ENCODE measurements at regions not wholly inside any gene's neighbourhood (a gene's known extent, or its start where the extent isn't known, plus 50 kb on each side); places are given as distances from the start of the nearest gene placed in this dataset.
A peak's percentile ranks its signal among the peaks of the same experiment; 100 is the strongest.

- H3K4me3 ChIP-seq = no peak overlapping the region
- no peak for ATAC-seq (replicated peaks in 6 of 8)
- no peak overlapping the region for H3K27ac ChIP-seq
- in situ Hi-C loops (cut with MboI; ENCODE audit: low pct_unique_long_range_greater_than_20kb in 2 of 9, low sequenced_read_pairs in 9 of 9, unreplicated experiment in 9 of 9) = no loop called here
- H3K4me1 ChIP-seq (replicated peaks in 1 of 2) = no peaks in the 10 kb centered on the region
- 25 to 92% (median 60%) methylated on average over 1 to 2 of the region's 2 CpGs; no CpG with 5 or more reads in 1 of the 10 experiments for WGBS, 10 experiments
Measured at GRCh38 chr3:162196964-162197363, 700.4 kb downstream of the OTOL1 start.

GRCh38 chr3:162200836-162201235 lies 704.2 kb downstream of the OTOL1 start:
- WGBS, 10 experiments = 50 to 86% (median 74%) methylated on average over 2 to 7 of the region's 7 CpGs
- in situ Hi-C loops (cut with MboI; ENCODE audit: low pct_unique_long_range_greater_than_20kb in 2 of 9, low sequenced_read_pairs in 9 of 9, unreplicated experiment in 9 of 9) = no loop called here
- no peak overlapping the region for H3K4me3 ChIP-seq

DNA sequence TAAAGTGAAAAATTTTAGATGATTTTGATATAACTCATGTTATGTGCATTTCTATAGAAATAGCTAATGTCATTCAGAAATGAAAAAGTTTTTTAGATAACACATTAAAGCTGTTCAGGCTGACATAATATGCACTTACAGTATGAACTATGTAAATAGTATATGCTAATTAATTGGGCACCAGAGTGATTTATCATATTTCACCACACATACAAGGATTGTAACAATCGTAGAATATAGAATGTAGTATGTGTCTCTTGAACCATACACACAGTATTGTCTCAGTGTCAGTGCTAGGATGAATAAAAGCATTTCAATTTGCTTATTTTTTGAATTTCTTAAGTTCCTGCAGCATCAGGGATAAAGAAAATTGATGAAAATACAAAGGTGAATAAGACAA lies 710.0 kb downstream of the OTOL1 start:
- in situ Hi-C loops (cut with MboI; ENCODE audit: low pct_unique_long_range_greater_than_20kb in 2 of 9, low sequenced_read_pairs in 9 of 9, unreplicated experiment in 9 of 9) = no loop called here
- peaks cover 0 to 6% of the 10 kb centered on the region in 2 donors for H3K4me1 ChIP-seq (replicated peaks in 1 of 2)
- no peak overlapping the region for H3K27ac ChIP-seq
- WGBS, 10 experiments = 13 to 91% (median 78%) methylated on average over 1 of the region's 1 CpG; no CpG with 5 or more reads in 3 of the 10 experiments
- ATAC-seq (replicated peaks in 6 of 8) = peak in 4 of 8 experiments; percentile 35 to 73 (median 51)
- H3K4me3 ChIP-seq = no peak overlapping the region

More at GRCh38 chr3:162200836-162201235, 704.2 kb downstream of the OTOL1 start:
- Histone ChIP-seq H3K4me1 (replicated peaks in 1 of 2) (peaks cover 0 to 1% of the 10 kb centered on the region in 2 donors), H3K27ac (no peak overlapping the region)
- no peak for ATAC-seq (replicated peaks in 6 of 8)

- in situ Hi-C loops (cut with MboI; ENCODE audit: low pct_unique_long_range_greater_than_20kb in 2 of 9, low sequenced_read_pairs in 9 of 9, unreplicated experiment in 9 of 9) = no loop called here
- Histone ChIP-seq H3K27ac (no peak overlapping the region), H3K4me3 (no peak overlapping the region), H3K4me1 (replicated peaks in 1 of 2) (no peaks in the 10 kb centered on the region)
- no peak for ATAC-seq (replicated peaks in 6 of 8)
Measured at GRCh38 chr3:162211470-162211869, 714.9 kb downstream of the OTOL1 start.

DNA sequence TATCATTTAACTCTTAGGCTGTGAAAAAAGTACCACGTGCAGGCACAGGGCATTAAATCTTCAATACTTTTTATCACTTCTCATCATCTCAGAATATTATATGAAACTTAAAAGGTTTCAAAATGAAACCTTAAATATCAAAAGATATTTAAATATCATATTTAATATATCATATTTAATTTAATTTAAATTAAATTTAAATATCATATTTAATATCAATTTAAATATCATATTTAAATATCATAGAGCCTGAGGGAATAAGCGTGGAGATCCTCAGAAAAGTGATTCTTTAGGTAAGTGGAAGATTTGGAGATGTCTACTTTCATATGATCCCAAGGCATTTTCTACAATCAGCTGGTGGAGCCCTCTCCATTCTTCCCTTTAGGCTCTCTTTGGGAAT lies 716.6 kb downstream of the OTOL1 start:
- Histone ChIP-seq H3K27ac (no peak overlapping the region), H3K4me3 (no peak overlapping the region), H3K4me1 (replicated peaks in 1 of 2) (no peaks in the 10 kb centered on the region)
- 57 to 100% (median 85%) methylated on average over 1 to 2 of the region's 2 CpGs for WGBS, 10 experiments
- in situ Hi-C loops (cut with MboI; ENCODE audit: low pct_unique_long_range_greater_than_20kb in 2 of 9, low sequenced_read_pairs in 9 of 9, unreplicated experiment in 9 of 9) = no loop called here
- no peak for ATAC-seq (replicated peaks in 6 of 8)

GRCh38 chr3:162213956-162214355 lies 717.3 kb downstream of the OTOL1 start:
- H3K4me1 ChIP-seq (replicated peaks in 1 of 2) = no peaks in the 10 kb centered on the region
- WGBS, 10 experiments = 42 to 100% (median 96%) methylated on average over 1 to 3 of the region's 3 CpGs
- H3K27ac ChIP-seq = no peak overlapping the region
- no peak overlapping the region for H3K4me3 ChIP-seq
- in situ Hi-C loops (cut with MboI; ENCODE audit: low pct_unique_long_range_greater_than_20kb in 2 of 9, low sequenced_read_pairs in 9 of 9, unreplicated experiment in 9 of 9) = no loop called here
- no peak for ATAC-seq (replicated peaks in 6 of 8)

- ATAC-seq (replicated peaks in 6 of 8) = peak in 3 of 8 experiments; percentile 49 to 74 (median 64)
- H3K4me1 ChIP-seq (replicated peaks in 1 of 2) = no peaks in the 10 kb centered on the region
- in situ Hi-C loops (cut with MboI; ENCODE audit: low pct_unique_long_range_greater_than_20kb in 2 of 9, low sequenced_read_pairs in 9 of 9, unreplicated experiment in 9 of 9) = no loop called here
- WGBS, 10 experiments = 11 to 83% (median 40%) methylated on average over 1 of the region's 1 CpG; no CpG with 5 or more reads in 7 of the 10 experiments
- H3K27ac ChIP-seq = no peak overlapping the region
- no peak overlapping the region for H3K4me3 ChIP-seq
Measured at GRCh38 chr3:162217647-162218046, 721.0 kb downstream of the OTOL1 start.

GRCh38 chr3:162218479-162218878 lies 721.9 kb downstream of the OTOL1 start:
- no peak overlapping the region for H3K4me3 ChIP-seq
- peak in 4 of 8 experiments; percentile 42 to 90 (median 58) for ATAC-seq (replicated peaks in 6 of 8)
- WGBS, 10 experiments = 0 to 86% (median 53%) methylated on average over 3 to 4 of the region's 4 CpGs
- H3K27ac ChIP-seq = no peak overlapping the region
- H3K4me1 ChIP-seq (replicated peaks in 1 of 2) = no peaks in the 10 kb centered on the region
- in situ Hi-C loops (cut with MboI; ENCODE audit: low pct_unique_long_range_greater_than_20kb in 2 of 9, low sequenced_read_pairs in 9 of 9, unreplicated experiment in 9 of 9) = no loop called here

- 44 to 100% (median 92%) methylated on average over 1 to 4 of the region's 4 CpGs for WGBS, 10 experiments
- no peak for ATAC-seq (replicated peaks in 6 of 8)
- no peak overlapping the region for H3K4me3 ChIP-seq
- H3K4me1 ChIP-seq (replicated peaks in 1 of 2) = no peaks in the 10 kb centered on the region
- in situ Hi-C loops (cut with MboI; ENCODE audit: low pct_unique_long_range_greater_than_20kb in 2 of 9, low sequenced_read_pairs in 9 of 9, unreplicated experiment in 9 of 9) = no loop called here
- H3K27ac ChIP-seq = no peak overlapping the region
Measured at GRCh38 chr3:162224746-162225145, 728.1 kb downstream of the OTOL1 start.

DNA sequence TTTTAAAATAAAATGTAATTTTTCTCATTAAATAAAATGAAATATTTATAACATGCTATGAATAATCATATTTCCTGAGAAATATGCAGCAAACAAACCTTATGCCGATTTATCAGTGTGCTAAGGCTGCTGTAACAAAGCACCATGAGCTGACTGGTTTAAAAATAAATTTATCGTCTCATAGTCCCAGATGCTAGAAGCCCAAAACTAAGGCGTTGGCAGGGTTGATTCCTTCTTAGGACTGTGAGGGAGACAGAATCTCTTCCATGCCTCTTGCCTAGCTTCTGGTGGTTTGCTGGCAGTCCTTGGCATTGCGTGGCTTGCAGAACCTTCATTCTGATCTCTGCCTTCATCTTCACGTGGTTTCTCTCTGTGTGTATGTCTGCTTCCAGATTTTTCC lies 740.3 kb downstream of the OTOL1 start:
- in situ Hi-C loops (cut with MboI; ENCODE audit: low pct_unique_long_range_greater_than_20kb in 2 of 9, low sequenced_read_pairs in 9 of 9, unreplicated experiment in 9 of 9) = no loop called here
- no peak overlapping the region for H3K4me3 ChIP-seq
- WGBS, 10 experiments = 43 to 100% (median 86%) methylated on average over 1 to 5 of the region's 5 CpGs; no CpG with 5 or more reads in 1 of the 10 experiments
- ATAC-seq (replicated peaks in 6 of 8) = no peak
- no peaks in the 10 kb centered on the region for H3K4me1 ChIP-seq (replicated peaks in 1 of 2)
- H3K27ac ChIP-seq = no peak overlapping the region

- in situ Hi-C loops (cut with MboI; ENCODE audit: low pct_unique_long_range_greater_than_20kb in 2 of 9, low sequenced_read_pairs in 9 of 9, unreplicated experiment in 9 of 9) = no loop called here
- WGBS, 10 experiments = 0 to 100% (median 55%) methylated on average over 1 of the region's 1 CpG; no CpG with 5 or more reads in 4 of the 10 experiments
- Histone ChIP-seq H3K27ac (no peak overlapping the region), H3K4me1 (replicated peaks in 1 of 2) (no peaks in the 10 kb centered on the region), H3K4me3 (no peak overlapping the region)
- peak in 3 of 8 experiments; percentile 9 to 52 (median 51) for ATAC-seq (replicated peaks in 6 of 8)
Measured at GRCh38 chr3:162250782-162251181, 754.2 kb downstream of the OTOL1 start.

GRCh38 chr3:162262129-162262528 lies 765.5 kb downstream of the OTOL1 start:
- Histone ChIP-seq H3K27ac (no peak overlapping the region), H3K4me3 (no peak overlapping the region), H3K4me1 (replicated peaks in 1 of 2) (no peaks in the 10 kb centered on the region)
- no peak for ATAC-seq (replicated peaks in 6 of 8)
- in situ Hi-C loops (cut with MboI; ENCODE audit: low pct_unique_long_range_greater_than_20kb in 2 of 9, low sequenced_read_pairs in 9 of 9, unreplicated experiment in 9 of 9) = no loop called here
- 14 to 100% (median 87%) methylated on average over 1 of the region's 1 CpG; no CpG with 5 or more reads in 2 of the 10 experiments for WGBS, 10 experiments

DNA sequence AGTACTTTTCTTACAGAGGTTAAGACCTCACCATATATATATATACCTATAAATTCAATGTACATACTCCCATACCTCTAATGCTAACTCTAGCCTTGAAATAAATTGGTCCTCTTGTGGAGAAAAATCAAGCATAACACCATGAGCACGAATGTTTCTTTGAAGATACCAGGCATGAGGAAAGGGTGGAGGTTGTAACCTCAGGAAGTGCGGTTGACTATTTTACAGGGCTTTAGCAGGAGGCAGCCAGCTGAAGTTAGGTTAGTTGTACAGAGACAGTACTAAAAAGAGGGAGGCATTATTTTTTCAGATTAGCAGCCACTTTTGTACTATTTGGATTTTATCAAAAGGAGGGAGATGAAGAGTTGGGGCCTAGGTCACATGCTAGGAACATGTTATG lies 767.0 kb downstream of the OTOL1 start:
- Histone ChIP-seq H3K4me1 (replicated peaks in 1 of 2) (no peaks in the 10 kb centered on the region), H3K4me3 (no peak overlapping the region), H3K27ac (no peak overlapping the region)
- 0 to 100% (median 71%) methylated on average over 1 to 2 of the region's 2 CpGs; no CpG with 5 or more reads in 2 of the 10 experiments for WGBS, 10 experiments
- in situ Hi-C loops (cut with MboI; ENCODE audit: low pct_unique_long_range_greater_than_20kb in 2 of 9, low sequenced_read_pairs in 9 of 9, unreplicated experiment in 9 of 9) = no loop called here
- ATAC-seq (replicated peaks in 6 of 8) = no peak

DNA sequence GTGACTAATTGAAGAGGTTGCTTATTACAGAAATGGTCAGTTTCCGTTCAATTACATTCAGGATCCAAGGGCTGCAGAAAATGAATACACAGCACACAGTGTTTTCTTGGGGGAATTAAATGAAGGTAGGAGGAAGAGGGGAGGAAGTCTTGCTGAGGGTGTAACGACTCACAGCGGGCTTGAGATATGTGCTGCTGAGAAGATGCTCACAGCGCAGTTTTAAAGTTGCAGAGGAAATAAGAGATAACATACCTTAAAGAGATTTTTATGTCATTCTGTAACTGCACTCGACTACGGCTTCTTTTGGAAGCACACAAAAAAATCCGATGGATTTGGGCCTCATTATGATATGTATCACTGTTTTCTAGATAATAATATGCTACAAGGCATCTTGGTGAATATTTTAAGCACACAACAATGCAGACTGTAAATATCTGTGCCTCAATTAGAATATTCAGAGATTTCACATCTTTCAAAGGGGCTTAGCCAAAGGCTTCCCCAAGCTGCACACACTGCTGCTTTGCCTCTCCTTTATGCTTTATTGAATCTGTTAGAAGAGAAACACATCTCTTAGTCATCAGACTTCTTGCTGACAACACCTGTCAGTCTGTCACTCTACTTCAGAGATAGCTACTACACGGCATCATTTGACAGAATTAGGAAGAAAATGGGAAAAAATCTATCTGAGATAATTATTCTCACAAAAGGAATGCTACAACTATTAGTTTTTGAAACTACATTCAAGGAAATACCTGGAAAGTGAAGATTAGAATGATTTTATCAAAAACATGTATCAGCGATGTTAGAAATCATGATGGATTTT lies 773.2 kb downstream of the OTOL1 start:
- no peak overlapping the region for H3K27ac ChIP-seq
- WGBS, 10 experiments = 37 to 84% (median 68%) methylated on average over 1 to 8 of the region's 9 CpGs
- no peak overlapping the region for H3K4me3 ChIP-seq
- peaks cover 5 to 6% of the 10 kb centered on the region in 2 donors for H3K4me1 ChIP-seq (replicated peaks in 1 of 2)
- peak in 6 of 8 experiments; percentile 9 to 90 (median 50) for ATAC-seq (replicated peaks in 6 of 8)
- in situ Hi-C loops (cut with MboI; ENCODE audit: low pct_unique_long_range_greater_than_20kb in 2 of 9, low sequenced_read_pairs in 9 of 9, unreplicated experiment in 9 of 9) = no loop called here
